ENCODE measurements at regions not wholly inside any gene's neighbourhood (a gene's known extent, or its start where the extent isn't known, plus 50 kb on each side); places are given as distances from the start of the nearest gene placed in this dataset.

DNA sequence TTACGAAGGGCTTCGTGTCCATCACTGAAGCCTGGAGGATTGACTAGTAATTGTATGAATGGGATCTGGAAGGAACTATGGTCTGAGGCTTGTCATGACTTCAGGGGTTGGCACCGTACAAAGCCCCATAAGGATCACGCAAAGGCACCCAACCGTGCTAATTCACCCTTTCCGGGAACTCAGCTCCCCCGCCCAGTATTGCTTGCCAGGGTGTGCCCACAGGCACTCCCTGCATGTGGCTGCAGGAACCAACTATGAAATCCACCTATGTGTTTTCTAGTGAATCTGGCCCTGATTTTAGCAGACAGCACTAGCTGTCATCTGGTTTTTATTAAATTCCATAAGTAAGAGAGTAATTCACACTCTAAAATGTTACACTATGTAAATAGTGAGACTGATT lies 139.2 kb downstream of the TM2D1 start:
- no peaks in the 10 kb centered on the region for H3K4me1 ChIP-seq (ENCODE audit: control insufficient read depth, insufficient read depth, low read length)
- TF ChIP-seq, protein P1, sequence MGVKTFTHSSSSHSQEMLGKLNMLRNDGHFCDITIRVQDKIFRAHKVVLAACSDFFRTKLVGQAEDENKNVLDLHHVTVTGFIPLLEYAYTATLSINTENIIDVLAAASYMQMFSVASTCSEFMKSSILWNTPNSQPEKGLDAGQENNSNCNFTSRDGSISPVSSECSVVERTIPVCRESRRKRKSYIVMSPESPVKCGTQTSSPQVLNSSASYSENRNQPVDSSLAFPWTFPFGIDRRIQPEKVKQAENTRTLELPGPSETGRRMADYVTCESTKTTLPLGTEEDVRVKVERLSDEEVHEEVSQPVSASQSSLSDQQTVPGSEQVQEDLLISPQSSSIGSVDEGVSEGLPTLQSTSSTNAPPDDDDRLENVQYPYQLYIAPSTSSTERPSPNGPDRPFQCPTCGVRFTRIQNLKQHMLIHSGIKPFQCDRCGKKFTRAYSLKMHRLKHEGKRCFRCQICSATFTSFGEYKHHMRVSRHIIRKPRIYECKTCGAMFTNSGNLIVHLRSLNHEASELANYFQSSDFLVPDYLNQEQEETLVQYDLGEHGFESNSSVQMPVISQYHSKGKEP (tag by site-specific recombination; IDR thresholded peaks at IDR 0.05) = no peak
- 0 out of 2 replicates have a peak, but pooled peaks have one; percentile 29 for TF ChIP-seq ZIC2 (tag by site-specific recombination; IDR thresholded peaks at IDR 0.05)
- TF ChIP-seq, protein P2, sequence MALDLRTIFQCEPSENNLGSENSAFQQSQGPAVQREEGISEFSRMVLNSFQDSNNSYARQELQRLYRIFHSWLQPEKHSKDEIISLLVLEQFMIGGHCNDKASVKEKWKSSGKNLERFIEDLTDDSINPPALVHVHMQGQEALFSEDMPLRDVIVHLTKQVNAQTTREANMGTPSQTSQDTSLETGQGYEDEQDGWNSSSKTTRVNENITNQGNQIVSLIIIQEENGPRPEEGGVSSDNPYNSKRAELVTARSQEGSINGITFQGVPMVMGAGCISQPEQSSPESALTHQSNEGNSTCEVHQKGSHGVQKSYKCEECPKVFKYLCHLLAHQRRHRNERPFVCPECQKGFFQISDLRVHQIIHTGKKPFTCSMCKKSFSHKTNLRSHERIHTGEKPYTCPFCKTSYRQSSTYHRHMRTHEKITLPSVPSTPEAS (tag by site-specific recombination; IDR thresholded peaks at IDR 0.05) = 0 out of 2 replicates have a peak, but pooled peaks have one; percentile 8
- TF ChIP-seq KLF1 (tag by site-specific recombination; IDR thresholded peaks at IDR 0.05) = peak; percentile 34
- TF ChIP-seq ZNF426 (tag by site-specific recombination; IDR thresholded peaks at IDR 0.05) = no peak
- no peak for TF ChIP-seq ZNF792 (tag by site-specific recombination; IDR thresholded peaks at IDR 0.05)
- TF ChIP-seq ZNF221 (tag by site-specific recombination; IDR thresholded peaks at IDR 0.05; ENCODE audit: borderline replicate concordance) = no peak
- no peak for TF ChIP-seq ZSCAN23 (tag by site-specific recombination; IDR thresholded peaks at IDR 0.05)
- ChIA-PET POLR2A (no interaction called here), CTCF (interaction anchor here (2.4 kb wide), 1 partner anchor 606 kb away, joined by 7 read pairs; no protein-coding TSS in a partner anchor)
- no peak overlapping the region for H3K4me3 ChIP-seq (ENCODE audit: low read depth, low read length)
- H3K36me3 ChIP-seq (ENCODE audit: control insufficient read depth in 2 of 2, insufficient read depth in 1 of 2, low read length in 2 of 2) = no peaks in the 10 kb centered on the region
- H3K27ac ChIP-seq (ENCODE audit: extremely low read depth, low read depth, low read length) = no peak overlapping the region
- no peaks in the 10 kb centered on the region for H3K9me3 ChIP-seq (ENCODE audit: control insufficient read depth, insufficient read depth, low read depth, low read length)

DNA sequence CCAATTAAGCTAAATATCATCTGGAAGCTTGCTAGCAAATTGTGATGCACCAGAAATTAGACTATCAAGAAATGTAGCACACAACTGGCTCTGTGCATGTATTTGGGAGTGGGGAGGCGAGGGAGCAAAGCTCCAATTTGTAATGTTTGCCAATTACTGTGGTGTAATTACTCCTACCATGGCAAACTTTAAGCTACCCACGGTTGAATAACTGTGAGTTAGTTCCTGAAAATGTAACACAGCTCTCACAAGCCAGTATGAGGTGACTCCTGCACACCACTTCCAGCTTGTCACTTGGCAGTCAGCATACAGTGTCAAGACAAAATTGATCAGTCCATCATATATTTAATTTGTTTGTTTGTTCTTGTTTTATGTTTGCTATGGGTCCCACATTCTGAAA lies 141.2 kb downstream of the TM2D1 start:
- H3K9me3 ChIP-seq (ENCODE audit: control insufficient read depth, insufficient read depth, low read depth, low read length) = no peaks in the 10 kb centered on the region
- H3K4me3 ChIP-seq (ENCODE audit: low read depth, low read length) = no peak overlapping the region
- POLR2A ChIA-PET = no interaction called here
- CTCF ChIA-PET = interaction anchor here (0.5 to 1.7 kb wide), 10 partner anchors 11 to 1427 kb away, joined by 3 to 5 read pairs (median 3); no protein-coding TSS in a partner anchor
- H3K27ac ChIP-seq (ENCODE audit: extremely low read depth, low read depth, low read length) = no peak overlapping the region
- no peak for TF ChIP-seq ZBTB7A (tag by site-specific recombination; IDR thresholded peaks at IDR 0.05; ENCODE audit: low read depth)
- no peak for TF ChIP-seq ZNF610 (tag by site-specific recombination; IDR thresholded peaks at IDR 0.05; ENCODE audit: borderline replicate concordance)
- no peak for TF ChIP-seq ZNF561 (tag by site-specific recombination; IDR thresholded peaks at IDR 0.05; ENCODE audit: borderline replicate concordance)
- TF ChIP-seq ZNF112 (tag by site-specific recombination; IDR thresholded peaks at IDR 0.05) = peak; percentile 74; the same call in 1 of the 2 replicates
- TF ChIP-seq GFI1B (tag by site-specific recombination; IDR thresholded peaks at IDR 0.05) = no peak
- no peaks in the 10 kb centered on the region for H3K4me1 ChIP-seq (ENCODE audit: control insufficient read depth, insufficient read depth, low read length)
- H3K36me3 ChIP-seq (ENCODE audit: control insufficient read depth in 2 of 2, insufficient read depth in 1 of 2, low read length in 2 of 2) = no peaks in the 10 kb centered on the region

DNA sequence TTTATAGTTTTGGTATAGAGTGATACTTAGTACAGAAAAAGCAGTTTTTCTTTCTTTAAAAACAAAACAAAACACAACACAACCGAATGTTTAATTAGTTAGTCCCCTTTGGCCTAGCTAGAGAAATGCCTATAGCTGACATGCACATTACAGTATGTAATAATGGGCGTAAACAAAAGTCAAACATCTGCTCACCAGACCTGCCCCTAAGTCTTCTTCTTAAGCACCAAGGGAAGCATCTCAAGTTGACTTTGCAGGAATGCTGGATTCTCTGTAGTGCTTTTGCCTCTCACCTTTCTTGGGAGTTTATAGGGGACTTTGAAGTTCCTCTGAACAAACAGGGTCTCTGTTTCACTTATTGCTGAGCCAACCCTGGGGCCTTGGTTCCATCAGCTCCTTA lies 143.7 kb downstream of the TM2D1 start:
- POLR2A ChIA-PET = no interaction called here
- Histone ChIP-seq H3K36me3 (ENCODE audit: control insufficient read depth in 2 of 2, insufficient read depth in 1 of 2, low read length in 2 of 2) (no peaks in the 10 kb centered on the region), H3K27ac (ENCODE audit: extremely low read depth, low read depth, low read length) (no peak overlapping the region), H3K9me3 (ENCODE audit: control insufficient read depth, insufficient read depth, low read depth, low read length) (no peaks in the 10 kb centered on the region), H3K4me3 (ENCODE audit: low read depth, low read length) (no peak overlapping the region), H3K4me1 (ENCODE audit: control insufficient read depth, insufficient read depth, low read length) (no peaks in the 10 kb centered on the region)
- CTCF ChIA-PET = interaction anchor here (0.7 kb wide), 1 partner anchor 14 kb away, joined by 3 read pairs; no protein-coding TSS in a partner anchor
- TF ChIP-seq, protein P3, sequence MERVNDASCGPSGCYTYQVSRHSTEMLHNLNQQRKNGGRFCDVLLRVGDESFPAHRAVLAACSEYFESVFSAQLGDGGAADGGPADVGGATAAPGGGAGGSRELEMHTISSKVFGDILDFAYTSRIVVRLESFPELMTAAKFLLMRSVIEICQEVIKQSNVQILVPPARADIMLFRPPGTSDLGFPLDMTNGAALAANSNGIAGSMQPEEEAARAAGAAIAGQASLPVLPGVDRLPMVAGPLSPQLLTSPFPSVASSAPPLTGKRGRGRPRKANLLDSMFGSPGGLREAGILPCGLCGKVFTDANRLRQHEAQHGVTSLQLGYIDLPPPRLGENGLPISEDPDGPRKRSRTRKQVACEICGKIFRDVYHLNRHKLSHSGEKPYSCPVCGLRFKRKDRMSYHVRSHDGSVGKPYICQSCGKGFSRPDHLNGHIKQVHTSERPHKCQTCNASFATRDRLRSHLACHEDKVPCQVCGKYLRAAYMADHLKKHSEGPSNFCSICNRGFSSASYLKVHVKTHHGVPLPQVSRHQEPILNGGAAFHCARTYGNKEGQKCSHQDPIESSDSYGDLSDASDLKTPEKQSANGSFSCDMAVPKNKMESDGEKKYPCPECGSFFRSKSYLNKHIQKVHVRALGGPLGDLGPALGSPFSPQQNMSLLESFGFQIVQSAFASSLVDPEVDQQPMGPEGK (tag by site-specific recombination; IDR thresholded peaks at IDR 0.05) = no peak
- TF ChIP-seq, protein P4, sequence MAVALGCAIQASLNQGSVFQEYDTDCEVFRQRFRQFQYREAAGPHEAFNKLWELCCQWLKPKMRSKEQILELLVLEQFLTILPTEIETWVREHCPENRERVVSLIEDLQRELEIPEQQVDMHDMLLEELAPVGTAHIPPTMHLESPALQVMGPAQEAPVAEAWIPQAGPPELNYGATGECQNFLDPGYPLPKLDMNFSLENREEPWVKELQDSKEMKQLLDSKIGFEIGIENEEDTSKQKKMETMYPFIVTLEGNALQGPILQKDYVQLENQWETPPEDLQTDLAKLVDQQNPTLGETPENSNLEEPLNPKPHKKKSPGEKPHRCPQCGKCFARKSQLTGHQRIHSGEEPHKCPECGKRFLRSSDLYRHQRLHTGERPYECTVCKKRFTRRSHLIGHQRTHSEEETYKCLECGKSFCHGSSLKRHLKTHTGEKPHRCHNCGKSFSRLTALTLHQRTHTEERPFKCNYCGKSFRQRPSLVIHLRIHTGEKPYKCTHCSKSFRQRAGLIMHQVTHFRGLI (tag by site-specific recombination; IDR thresholded peaks at IDR 0.05) = no peak
- TF ChIP-seq ZNF501 (tag by site-specific recombination; IDR thresholded peaks at IDR 0.05) (no peak), GLIS2 (tag by site-specific recombination; IDR thresholded peaks at IDR 0.05) (no peak), ZNF521 (tag by site-specific recombination; IDR thresholded peaks at IDR 0.05) (no peak), ZNF426 (tag by site-specific recombination; IDR thresholded peaks at IDR 0.05) (no peak), IKZF3 (tag by site-specific recombination; IDR thresholded peaks at IDR 0.05) (no peak), ZNF114 (tag by site-specific recombination; IDR thresholded peaks at IDR 0.05) (no peak), ZNF302 (tag by site-specific recombination; IDR thresholded peaks at IDR 0.05; ENCODE audit: low read depth) (no peak), ZNF777 (tag by site-specific recombination; IDR thresholded peaks at IDR 0.05; ENCODE audit: borderline replicate concordance) (no peak), EGR2 (tag by site-specific recombination; IDR thresholded peaks at IDR 0.05; ENCODE audit: low read depth) (no peak), ZNF292 (tag by site-specific recombination; IDR thresholded peaks at IDR 0.05; ENCODE audit: borderline replicate concordance, low read depth) (no peak)
- TF ChIP-seq, protein P5, sequence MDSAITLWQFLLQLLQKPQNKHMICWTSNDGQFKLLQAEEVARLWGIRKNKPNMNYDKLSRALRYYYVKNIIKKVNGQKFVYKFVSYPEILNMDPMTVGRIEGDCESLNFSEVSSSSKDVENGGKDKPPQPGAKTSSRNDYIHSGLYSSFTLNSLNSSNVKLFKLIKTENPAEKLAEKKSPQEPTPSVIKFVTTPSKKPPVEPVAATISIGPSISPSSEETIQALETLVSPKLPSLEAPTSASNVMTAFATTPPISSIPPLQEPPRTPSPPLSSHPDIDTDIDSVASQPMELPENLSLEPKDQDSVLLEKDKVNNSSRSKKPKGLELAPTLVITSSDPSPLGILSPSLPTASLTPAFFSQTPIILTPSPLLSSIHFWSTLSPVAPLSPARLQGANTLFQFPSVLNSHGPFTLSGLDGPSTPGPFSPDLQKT (IDR thresholded peaks at IDR 0.05; ENCODE audit: borderline replicate concordance, low read depth, low read length) = no peak

Data from HEK293 (cell line).